ENCODE measurements at regions not wholly inside any gene's neighbourhood (a gene's known extent, or its start where the extent isn't known, plus 50 kb on each side); places are given as distances from the start of the nearest gene placed in this dataset.
A peak's percentile ranks its signal among the peaks of the same experiment; 100 is the strongest.
"Not testable (repeated sequence)": the region's sequence is repeated elsewhere in the genome, so short reads cannot be mapped to it uniquely, and the experiment has no call there.

GRCh38 chr2:8608411-8608954, 73.4 kb upstream of the ID2 start:
- TF ChIP-seq, protein P1, sequence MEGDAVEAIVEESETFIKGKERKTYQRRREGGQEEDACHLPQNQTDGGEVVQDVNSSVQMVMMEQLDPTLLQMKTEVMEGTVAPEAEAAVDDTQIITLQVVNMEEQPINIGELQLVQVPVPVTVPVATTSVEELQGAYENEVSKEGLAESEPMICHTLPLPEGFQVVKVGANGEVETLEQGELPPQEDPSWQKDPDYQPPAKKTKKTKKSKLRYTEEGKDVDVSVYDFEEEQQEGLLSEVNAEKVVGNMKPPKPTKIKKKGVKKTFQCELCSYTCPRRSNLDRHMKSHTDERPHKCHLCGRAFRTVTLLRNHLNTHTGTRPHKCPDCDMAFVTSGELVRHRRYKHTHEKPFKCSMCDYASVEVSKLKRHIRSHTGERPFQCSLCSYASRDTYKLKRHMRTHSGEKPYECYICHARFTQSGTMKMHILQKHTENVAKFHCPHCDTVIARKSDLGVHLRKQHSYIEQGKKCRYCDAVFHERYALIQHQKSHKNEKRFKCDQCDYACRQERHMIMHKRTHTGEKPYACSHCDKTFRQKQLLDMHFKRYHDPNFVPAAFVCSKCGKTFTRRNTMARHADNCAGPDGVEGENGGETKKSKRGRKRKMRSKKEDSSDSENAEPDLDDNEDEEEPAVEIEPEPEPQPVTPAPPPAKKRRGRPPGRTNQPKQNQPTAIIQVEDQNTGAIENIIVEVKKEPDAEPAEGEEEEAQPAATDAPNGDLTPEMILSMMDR (IDR thresholded peaks at IDR 0.05; ENCODE audit: low read depth, low read length): no peak
- H3K4me3 ChIP-seq (replicated peaks in 1 of 2; ENCODE audit: low read depth in 2 of 2, low read length in 2 of 2): no peak overlapping the region
- no peak for DNase-seq (ENCODE audit: low read depth in 2 of 2)

DNA sequence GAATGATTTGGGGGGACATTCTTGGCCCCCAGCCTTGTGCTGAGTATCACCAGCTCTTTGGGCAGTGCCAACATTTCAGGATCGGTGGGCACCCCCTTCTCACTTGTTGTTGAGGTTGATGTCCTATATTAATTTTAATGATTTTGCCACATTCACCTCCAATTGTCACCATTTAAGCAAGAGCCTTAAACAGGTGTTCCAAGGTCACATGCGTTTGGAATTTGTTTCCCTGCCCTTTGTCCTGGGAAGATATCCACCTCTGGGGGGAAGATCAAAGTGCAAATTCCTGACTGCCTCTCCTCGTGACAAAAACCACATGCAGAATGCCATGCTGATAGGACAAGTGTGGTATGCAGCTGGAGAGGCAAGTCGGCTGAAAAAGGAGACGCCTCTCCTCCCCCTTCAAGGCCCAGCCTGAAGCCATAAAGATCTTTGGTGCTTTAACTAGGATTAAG, 72.5 kb upstream of the ID2 start:
- TF ChIP-seq, protein P1 (IDR thresholded peaks at IDR 0.05; ENCODE audit: low read depth, low read length): no peak
- DNase-seq (ENCODE audit: low read depth in 2 of 2): peak in 1 of 2 donors; percentile 32
- H3K4me3 ChIP-seq (replicated peaks in 1 of 2; ENCODE audit: low read depth in 2 of 2, low read length in 2 of 2): no peak overlapping the region

DNA sequence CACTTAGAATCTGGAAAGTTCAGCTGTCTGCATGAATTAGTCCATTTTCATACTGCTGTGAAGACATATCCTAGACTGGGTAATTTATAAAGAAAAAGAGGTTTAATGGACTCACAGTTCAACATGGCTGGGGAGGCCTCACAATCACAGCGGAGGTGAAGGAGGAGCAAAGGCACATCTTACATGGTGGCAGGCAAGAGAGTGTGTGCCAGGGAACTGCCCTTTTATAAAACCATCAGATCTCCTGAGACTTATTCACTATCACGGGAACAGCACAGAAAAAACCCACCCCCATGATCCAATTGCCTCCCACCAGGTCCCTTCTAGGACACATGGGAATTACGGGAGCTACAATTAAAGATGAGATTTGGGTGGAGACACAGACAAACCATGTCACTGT, 71.1 kb upstream of the ID2 start:
- not testable (repeated sequence) for DNase-seq (ENCODE audit: low read depth in 2 of 2); H3K4me3 ChIP-seq (replicated peaks in 1 of 2; ENCODE audit: low read depth in 2 of 2, low read length in 2 of 2)

- no peak for DNase-seq (ENCODE audit: low read depth in 2 of 2)
- TF ChIP-seq, protein P1 (IDR thresholded peaks at IDR 0.05; ENCODE audit: low read depth, low read length): no peak
- no peak overlapping the region for H3K4me3 ChIP-seq (replicated peaks in 1 of 2; ENCODE audit: low read depth in 2 of 2, low read length in 2 of 2)
Observed at GRCh38 chr2:8611246-8611645, 70.6 kb upstream of the ID2 start.

- H3K4me3 ChIP-seq (replicated peaks in 1 of 2; ENCODE audit: low read depth in 2 of 2, low read length in 2 of 2): no peak overlapping the region
- TF ChIP-seq, protein P1 (IDR thresholded peaks at IDR 0.05; ENCODE audit: low read depth, low read length): no peak
- no peak for DNase-seq (ENCODE audit: low read depth in 2 of 2)
Observed at GRCh38 chr2:8611700-8612099, 70.2 kb upstream of the ID2 start.

GRCh38 chr2:8612734-8613179, 69.1 kb upstream of the ID2 start:
- DNase-seq (ENCODE audit: low read depth in 2 of 2): no peak
- no peak overlapping the region for H3K4me3 ChIP-seq (replicated peaks in 1 of 2; ENCODE audit: low read depth in 2 of 2, low read length in 2 of 2)

GRCh38 chr2:8613207-8613999, 68.5 kb upstream of the ID2 start:
- H3K4me3 ChIP-seq (replicated peaks in 1 of 2; ENCODE audit: low read depth in 2 of 2, low read length in 2 of 2); DNase-seq (ENCODE audit: low read depth in 2 of 2): not testable (repeated sequence)

More at GRCh38 chr2:8612734-8613179, 69.1 kb upstream of the ID2 start:
- TF ChIP-seq, protein P1 (IDR thresholded peaks at IDR 0.05; ENCODE audit: low read depth, low read length): no peak
